Heart left ventricle (tissue), 16 donors: ENCODE measurements at regions not wholly inside any gene's neighbourhood (a gene's known extent, or its start where the extent isn't known, plus 50 kb on each side); places are given as distances from the start of the nearest gene placed in this dataset.

Source experiments
- ATAC-seq, 4 donors: fragments of 200-7000 bp; cut with Tn5 transposase; one replicate each; pipeline ENCODE4 v1.9.1; 2020 to 2022; ENCODE audit warnings: moderate library complexity in 4 of 4, mild to moderate bottlenecking in 3 of 4, moderate number of reproducible peaks in 1 of 4
- DNase-seq, 5 donors: peaks; one replicate each; pipeline ENCODE4 v3.0.0-alpha.2; 2020
- H3K27ac ChIP-seq, 12 donors: fragments of 200-600 bp; sonication (generic) in 4 of 12; one replicate each; pipeline versions ENCODE4 v1.5.0 to v1.8.0; 2016 to 2022; ENCODE audit warnings: mild to moderate bottlenecking in 2 of 12
- H3K27me3 ChIP-seq, 9 donors: fragments of 200-600 bp; sonication (generic) in 2 of 9; one replicate each; pipeline versions ENCODE4 v1.5.1 to v1.8.0; 2016 to 2022; ENCODE audit warnings: mild to moderate bottlenecking in 3 of 9
- H3K36me3 ChIP-seq, 9 donors: fragments of 200-600 bp; sonication (generic) in 2 of 9; one replicate each; pipeline versions ENCODE4 v1.5.0 to v1.8.0; 2018 to 2022; ENCODE audit warnings: mild to moderate bottlenecking in 2 of 9
- H3K4me1 ChIP-seq, 12 donors: fragments of 200-600 bp; sonication (generic) in 4 of 12; one replicate each; pipeline versions ENCODE4 v1.5.0 to v1.8.0; 2016 to 2022; ENCODE audit warnings: mild to moderate bottlenecking in 3 of 12
- H3K4me3 ChIP-seq, 12 donors: fragments of 200-600 bp; sonication (generic) in 4 of 12; one replicate each; pipeline versions ENCODE4 v1.5.0 to v1.8.0; 2017 to 2022; ENCODE audit warnings: mild to moderate bottlenecking in 9 of 12, moderate library complexity in 4 of 12
- H3K9me3 ChIP-seq, 12 donors: fragments of 200-600 bp; sonication (generic) in 4 of 12; one replicate each; pipeline versions ENCODE4 v1.5.0 to v1.8.0; 2016 to 2022; ENCODE audit warnings: mild to moderate bottlenecking in 1 of 12
- POLR2A ChIP-seq, 2 donors: fragments of 450-650 bp; IDR thresholded peaks; one replicate each; pipeline ENCODE4 v1.6.1; 2017; ENCODE audit warnings: antibody characterized with exemption in 2 of 2, mild to moderate bottlenecking in 2 of 2, moderate library complexity in 2 of 2
- WGBS, 4 donors: extraction: QIAGEN DNeasy Blood & Tissue Kit in 2 of 4; methylation state at CpG; one replicate each; pipeline versions ENCODE4 v1.1.5 to v1.1.7; 2013 to 2018; 5-methylcytosine and 5-hydroxymethylcytosine counted together
- intact Hi-C, 10 donors: fragments of 100-400 bp; cut with DNase I; formaldehyde crosslinking; loops; one replicate each; pipeline versions ENCODE4 v1.11.1 to v1.14.2; 2022
- TF ChIP-seq, protein P1 (sequence below), 12 donors: fragments of 200-600 bp; sonication (generic) in 4 of 12; IDR thresholded peaks; one replicate each; pipeline versions ENCODE4 v1.5.0 to v1.8.0; 2018 to 2022; ENCODE audit warnings: antibody characterized with exemption in 12 of 12, mild to moderate bottlenecking in 5 of 12
- donor health status: ischemic (EF 13 %, LVEDD 7.1; RV severe dilation, severe dysfunction).
- donor health status: healthy with polysubstance abuse.
- donor health status: DM: no; HTN: yes; CAD: no.
- donor health status: DM: no; HTN: no; CAD: no.
- donor health status: ischemic (EF 25% LVEDD 6.9; RV normal size, moderate dysfunction).
- donor health status: ischemic (EF 25% LVEDD 5.7; RV mildly dilated, moderate dysfunction).
- donor health status: healthy.
- donor health status: DM: yes; HTN: yes; CAD: no.
- donor health status: ischemic (EF 35%, LVEDD 5.7; RV mildly dilated, moderate dysfunction).
- donor health status: nonischemic (EF 11% LVEDD 7.7; RV severe dilation, severe dysfunction).
- donor health status: DM: yes; HTN: yes; CAD: no.
- donor health status: PGD.
- donor health status: ischemic (EF 29% LVEDD 5.4; RV normal size, mild dysfunction).
- donor health status: nonischemic (EF 23%, LVEDD 6.1; RV moderate dilation, normal function).

DNA sequence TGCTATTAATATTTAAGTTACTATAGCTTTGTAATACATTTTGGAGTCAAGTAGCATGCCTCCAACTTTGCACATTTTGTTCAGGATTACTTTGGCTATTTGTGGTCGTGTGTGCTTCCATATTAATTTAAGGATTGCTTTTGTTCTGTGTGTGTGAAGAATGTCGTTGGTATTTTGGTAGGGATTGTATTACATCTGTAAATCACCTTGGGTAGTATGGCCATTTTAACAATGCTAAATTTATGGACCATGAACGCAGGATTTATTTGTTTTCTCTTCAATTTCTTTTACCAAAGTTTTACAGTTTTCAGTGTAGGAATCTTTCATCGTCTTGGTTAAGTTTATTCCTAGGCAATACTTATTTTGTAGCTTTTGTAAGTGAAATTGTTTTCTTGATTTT is 758.0 kb downstream of the FRK start:
- H3K9me3 ChIP-seq = peaks cover 0 to 15% (median 0%) of the 10 kb centered on the region in 12 donors
- H3K4me1 ChIP-seq = no peaks in the 10 kb centered on the region
- no peak overlapping the region for H3K4me3 ChIP-seq
- 67 to 76% (median 75%) methylated on average over 4 of the region's 4 CpGs for WGBS, 4 donors
- H3K27me3 ChIP-seq = no peaks in the 10 kb centered on the region
- no peak overlapping the region for H3K27ac ChIP-seq
- TF ChIP-seq POLR2A (IDR thresholded peaks at IDR 0.05) = no peak
- TF ChIP-seq, protein P1, sequence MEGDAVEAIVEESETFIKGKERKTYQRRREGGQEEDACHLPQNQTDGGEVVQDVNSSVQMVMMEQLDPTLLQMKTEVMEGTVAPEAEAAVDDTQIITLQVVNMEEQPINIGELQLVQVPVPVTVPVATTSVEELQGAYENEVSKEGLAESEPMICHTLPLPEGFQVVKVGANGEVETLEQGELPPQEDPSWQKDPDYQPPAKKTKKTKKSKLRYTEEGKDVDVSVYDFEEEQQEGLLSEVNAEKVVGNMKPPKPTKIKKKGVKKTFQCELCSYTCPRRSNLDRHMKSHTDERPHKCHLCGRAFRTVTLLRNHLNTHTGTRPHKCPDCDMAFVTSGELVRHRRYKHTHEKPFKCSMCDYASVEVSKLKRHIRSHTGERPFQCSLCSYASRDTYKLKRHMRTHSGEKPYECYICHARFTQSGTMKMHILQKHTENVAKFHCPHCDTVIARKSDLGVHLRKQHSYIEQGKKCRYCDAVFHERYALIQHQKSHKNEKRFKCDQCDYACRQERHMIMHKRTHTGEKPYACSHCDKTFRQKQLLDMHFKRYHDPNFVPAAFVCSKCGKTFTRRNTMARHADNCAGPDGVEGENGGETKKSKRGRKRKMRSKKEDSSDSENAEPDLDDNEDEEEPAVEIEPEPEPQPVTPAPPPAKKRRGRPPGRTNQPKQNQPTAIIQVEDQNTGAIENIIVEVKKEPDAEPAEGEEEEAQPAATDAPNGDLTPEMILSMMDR (IDR thresholded peaks at IDR 0.05) = no peak
- DNase-seq (no peak), ATAC-seq (no peak)
- intact Hi-C loops = no loop called here
- H3K36me3 ChIP-seq = no peaks in the 10 kb centered on the region

DNA sequence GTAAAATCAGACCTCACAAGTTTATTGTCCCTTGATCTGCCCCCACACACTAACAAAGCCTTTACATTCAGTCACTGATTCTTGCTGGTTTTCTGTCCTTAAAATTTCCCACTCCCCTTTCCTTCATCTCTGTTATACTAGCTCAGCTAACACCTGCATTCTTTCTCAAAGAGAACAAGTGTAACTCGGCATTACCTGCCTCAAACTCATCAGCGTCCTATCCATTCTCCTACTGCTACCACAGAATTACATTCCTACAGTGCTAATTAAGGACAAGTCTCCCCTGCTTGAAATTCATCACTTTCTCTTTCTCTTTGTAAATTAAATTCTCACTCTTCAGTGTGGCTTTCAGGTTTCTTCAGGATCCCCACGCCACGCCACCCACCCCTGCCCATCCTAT is 773.2 kb downstream of the FRK start:
- H3K9me3 ChIP-seq = no peaks in the 10 kb centered on the region
- intact Hi-C loops = no loop called here
- H3K27me3 ChIP-seq = no peaks in the 10 kb centered on the region
- H3K4me1 ChIP-seq = no peaks in the 10 kb centered on the region
- H3K4me3 ChIP-seq = no peak overlapping the region
- TF ChIP-seq, protein P1 (IDR thresholded peaks at IDR 0.05) = no peak
- TF ChIP-seq POLR2A (IDR thresholded peaks at IDR 0.05) = no peak
- H3K36me3 ChIP-seq = no peaks in the 10 kb centered on the region
- ATAC-seq (no peak), DNase-seq (no peak)
- 73 to 78% (median 78%) methylated on average over 4 of the region's 4 CpGs for WGBS, 4 donors
- no peak overlapping the region for H3K27ac ChIP-seq

GRCh38 chr6:115276881-115277565 is 783.7 kb downstream of the FRK start:
- TF ChIP-seq, protein P1 (IDR thresholded peaks at IDR 0.05) = no peak
- no peak for TF ChIP-seq POLR2A (IDR thresholded peaks at IDR 0.05)
- ATAC-seq = no peak
- H3K27ac ChIP-seq = no peak overlapping the region

DNA sequence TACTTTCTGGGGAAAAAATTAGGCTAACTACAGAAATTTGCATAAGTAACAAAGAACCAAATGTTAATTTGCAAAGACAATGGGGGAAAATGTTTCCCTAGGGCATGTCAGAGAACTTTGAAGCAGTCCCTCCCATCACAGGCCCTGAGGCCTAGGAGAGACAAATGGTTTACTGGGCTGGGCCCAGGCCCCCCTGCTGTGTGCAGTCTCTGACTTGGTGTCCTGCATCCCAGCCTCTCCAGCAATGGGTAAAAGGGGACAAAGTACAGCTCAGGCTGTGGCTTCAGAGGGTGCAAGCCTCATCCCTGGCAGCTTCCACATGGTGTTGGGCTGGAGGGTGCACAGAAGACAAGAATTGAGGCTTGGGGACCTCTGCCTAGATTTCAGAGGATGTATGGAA is 788.4 kb downstream of the FRK start:
- no peaks in the 10 kb centered on the region for H3K36me3 ChIP-seq
- intact Hi-C loops = no loop called here
- H3K4me1 ChIP-seq = peaks cover 0 to 2% (median 0%) of the 10 kb centered on the region in 12 donors
- H3K9me3 ChIP-seq = no peaks in the 10 kb centered on the region
- DNase-seq = no peak
- H3K27ac ChIP-seq = no peak overlapping the region
- no peaks in the 10 kb centered on the region for H3K27me3 ChIP-seq
- no peak overlapping the region for H3K4me3 ChIP-seq
- no peak for TF ChIP-seq POLR2A (IDR thresholded peaks at IDR 0.05)
- TF ChIP-seq, protein P1 (IDR thresholded peaks at IDR 0.05) = no peak
- ATAC-seq = no peak

More at GRCh38 chr6:115276881-115277565, 783.7 kb downstream of the FRK start:
- Histone ChIP-seq H3K4me3 (no peak overlapping the region), H3K27me3 (no peaks in the 10 kb centered on the region), H3K4me1 (no peaks in the 10 kb centered on the region), H3K9me3 (no peaks in the 10 kb centered on the region), H3K36me3 (no peaks in the 10 kb centered on the region)
- intact Hi-C loops = no loop called here
- 75 to 84% (median 79%) methylated on average over 3 of the region's 3 CpGs for WGBS, 4 donors
- no peak for DNase-seq
